WERI-Rb-1 (cell line): ENCODE measurements at regions not wholly inside any gene's neighbourhood (a gene's known extent, or its start where the extent isn't known, plus 50 kb on each side); places are given as distances from the start of the nearest gene placed in this dataset.

Experiments
- DNase-seq: peaks from one replicate; pipeline ENCODE4 v3.0.0-alpha.2; 2020
- H3K27ac ChIP-seq: fragments of 250-450 bp; sonication (Bioruptor Pico); 2 replicates; pipeline ENCODE4 v1.5.1; 2020; ENCODE audit warnings: mild to moderate bottlenecking, moderate library complexity
- H3K27me3 ChIP-seq: fragments of 250-450 bp; sonication (Bioruptor Pico); 2 replicates; pipeline ENCODE4 v1.5.1; 2021; ENCODE audit warnings: mild to moderate bottlenecking, low read depth, moderate library complexity; ENCODE audit not compliant: insufficient read depth, severe bottlenecking
- H3K36me3 ChIP-seq: fragments of 250-450 bp; sonication (Bioruptor Pico); 2 replicates; pipeline ENCODE4 v1.5.1; 2020; ENCODE audit warnings: mild to moderate bottlenecking, moderate library complexity
- H3K4me3 ChIP-seq: 2 replicates; pipeline ENCODE4 v1.5.1; 2011; ENCODE audit warnings: low read depth, mild to moderate bottlenecking, control low read depth, low read length
- H3K9me3 ChIP-seq: fragments of 250-450 bp; sonication (Bioruptor Pico); 2 replicates; pipeline ENCODE4 v1.5.1; 2021; ENCODE audit warnings: mild to moderate bottlenecking, moderate library complexity; ENCODE audit not compliant: severe bottlenecking
- TF ChIP-seq, protein P1 (sequence below): IDR thresholded peaks from 2 replicates; pipeline ENCODE4 v1.5.1; 2011; ENCODE audit warnings: low read depth, mild to moderate bottlenecking, control low read depth, inconsistent platforms, low read length

DNA sequence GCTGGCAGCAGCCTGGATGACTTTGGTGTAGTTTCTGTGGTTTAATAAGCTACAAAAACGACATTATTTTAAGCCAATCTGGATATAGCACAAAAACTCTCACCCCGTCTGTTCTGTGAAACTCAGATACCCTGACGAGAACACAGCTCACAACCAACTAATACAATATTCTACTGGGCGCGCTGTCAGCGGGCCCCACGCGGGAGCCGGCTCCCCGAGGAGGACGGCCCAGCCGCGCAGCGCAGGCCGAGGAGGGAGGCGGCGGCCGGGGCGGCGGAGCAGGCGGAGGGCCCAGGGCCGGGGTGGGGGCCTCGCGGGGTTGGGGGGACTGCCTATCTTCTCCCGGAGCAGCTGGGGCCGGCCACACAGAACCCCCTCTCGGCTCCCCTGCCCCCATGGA, 87.2 kb upstream of the POU3F1 start:
- no peaks in the 10 kb centered on the region for H3K27me3 ChIP-seq
- no peaks in the 10 kb centered on the region for H3K9me3 ChIP-seq
- DNase-seq: no peak
- no peaks in the 10 kb centered on the region for H3K36me3 ChIP-seq
- no peak overlapping the region for H3K4me3 ChIP-seq
- TF ChIP-seq, protein P1, sequence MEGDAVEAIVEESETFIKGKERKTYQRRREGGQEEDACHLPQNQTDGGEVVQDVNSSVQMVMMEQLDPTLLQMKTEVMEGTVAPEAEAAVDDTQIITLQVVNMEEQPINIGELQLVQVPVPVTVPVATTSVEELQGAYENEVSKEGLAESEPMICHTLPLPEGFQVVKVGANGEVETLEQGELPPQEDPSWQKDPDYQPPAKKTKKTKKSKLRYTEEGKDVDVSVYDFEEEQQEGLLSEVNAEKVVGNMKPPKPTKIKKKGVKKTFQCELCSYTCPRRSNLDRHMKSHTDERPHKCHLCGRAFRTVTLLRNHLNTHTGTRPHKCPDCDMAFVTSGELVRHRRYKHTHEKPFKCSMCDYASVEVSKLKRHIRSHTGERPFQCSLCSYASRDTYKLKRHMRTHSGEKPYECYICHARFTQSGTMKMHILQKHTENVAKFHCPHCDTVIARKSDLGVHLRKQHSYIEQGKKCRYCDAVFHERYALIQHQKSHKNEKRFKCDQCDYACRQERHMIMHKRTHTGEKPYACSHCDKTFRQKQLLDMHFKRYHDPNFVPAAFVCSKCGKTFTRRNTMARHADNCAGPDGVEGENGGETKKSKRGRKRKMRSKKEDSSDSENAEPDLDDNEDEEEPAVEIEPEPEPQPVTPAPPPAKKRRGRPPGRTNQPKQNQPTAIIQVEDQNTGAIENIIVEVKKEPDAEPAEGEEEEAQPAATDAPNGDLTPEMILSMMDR: no peak
- no peak overlapping the region for H3K27ac ChIP-seq

DNA sequence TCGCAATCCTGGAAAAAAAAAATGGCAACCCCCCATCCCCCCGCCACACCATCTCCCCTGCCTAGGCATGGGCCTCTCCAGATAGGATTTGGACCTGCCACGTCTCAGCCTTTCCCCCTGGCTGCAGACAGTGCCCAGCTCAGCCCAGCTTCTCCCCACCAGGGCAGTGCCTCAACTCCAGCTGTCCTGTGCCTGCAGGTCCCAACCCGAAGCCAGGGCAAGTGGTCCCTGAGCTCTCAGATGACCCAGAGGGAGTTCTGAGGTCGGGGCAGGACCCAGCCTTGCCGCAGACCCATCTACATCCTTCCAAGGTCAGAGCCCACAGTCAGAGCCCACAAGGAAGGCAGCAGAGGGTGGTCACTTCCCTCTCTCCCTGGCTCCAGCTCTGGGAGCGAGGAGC, 86.7 kb upstream of the POU3F1 start:
- TF ChIP-seq, protein P1: no peak
- H3K27ac ChIP-seq: no peak overlapping the region
- no peak overlapping the region for H3K4me3 ChIP-seq
- H3K9me3 ChIP-seq: no peaks in the 10 kb centered on the region
- no peaks in the 10 kb centered on the region for H3K27me3 ChIP-seq
- no peaks in the 10 kb centered on the region for H3K36me3 ChIP-seq
- no peak for DNase-seq

DNA sequence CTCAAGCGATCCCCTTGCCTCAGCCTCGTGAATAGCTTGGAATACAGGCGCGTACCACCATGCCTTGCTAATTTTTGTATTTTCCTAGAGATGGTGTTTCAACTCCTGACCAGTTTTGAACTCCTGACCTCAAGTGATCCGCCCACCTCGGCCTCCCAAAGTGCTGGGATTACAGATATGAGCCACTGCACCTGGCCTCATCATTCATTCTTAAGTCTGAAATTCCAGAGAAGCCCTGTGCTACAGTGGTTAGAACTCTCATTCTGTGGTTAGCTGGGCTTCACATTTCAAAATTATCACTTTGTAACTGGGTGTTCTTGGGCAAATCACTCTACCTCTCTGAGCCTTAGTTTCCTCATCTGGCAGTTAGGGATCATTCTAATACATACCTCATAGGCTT, 86.1 kb upstream of the POU3F1 start:
- TF ChIP-seq, protein P1: no peak
- H3K4me3 ChIP-seq: no peak overlapping the region
- no peak overlapping the region for H3K27ac ChIP-seq
- no peaks in the 10 kb centered on the region for H3K36me3 ChIP-seq
- no peaks in the 10 kb centered on the region for H3K9me3 ChIP-seq
- no peaks in the 10 kb centered on the region for H3K27me3 ChIP-seq
- no peak for DNase-seq

DNA sequence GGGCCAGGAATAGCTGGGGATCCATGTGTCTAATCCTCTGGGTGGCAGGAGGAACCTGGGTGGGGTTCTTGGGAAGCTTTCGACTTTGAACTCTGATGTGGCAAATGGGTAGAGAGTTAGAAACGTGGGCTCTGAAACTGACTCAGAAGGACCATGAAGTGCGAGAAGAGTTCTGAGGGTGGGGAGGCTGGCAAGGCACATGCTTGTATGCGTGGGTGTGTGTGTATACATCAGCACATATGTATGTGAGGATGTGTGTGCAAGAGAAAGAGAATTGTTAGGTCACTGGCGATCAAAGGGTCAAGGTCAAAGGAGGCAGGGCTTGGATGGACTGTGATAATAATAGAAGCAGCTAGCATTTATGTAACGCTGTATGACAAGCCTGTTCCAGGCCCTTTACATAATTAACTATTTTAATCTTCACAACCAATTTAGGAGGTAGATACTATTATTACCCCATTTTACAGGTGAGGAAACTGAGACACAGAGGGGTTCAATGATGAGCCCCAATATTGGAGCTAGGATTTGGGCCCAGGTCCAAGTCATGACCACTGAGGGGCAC, 84.5 kb upstream of the POU3F1 start:
- no peaks in the 10 kb centered on the region for H3K9me3 ChIP-seq
- no peak for DNase-seq
- H3K4me3 ChIP-seq: no peak overlapping the region
- H3K27me3 ChIP-seq: no peaks in the 10 kb centered on the region
- TF ChIP-seq, protein P1: no peak
- no peak overlapping the region for H3K27ac ChIP-seq
- no peaks in the 10 kb centered on the region for H3K36me3 ChIP-seq

DNA sequence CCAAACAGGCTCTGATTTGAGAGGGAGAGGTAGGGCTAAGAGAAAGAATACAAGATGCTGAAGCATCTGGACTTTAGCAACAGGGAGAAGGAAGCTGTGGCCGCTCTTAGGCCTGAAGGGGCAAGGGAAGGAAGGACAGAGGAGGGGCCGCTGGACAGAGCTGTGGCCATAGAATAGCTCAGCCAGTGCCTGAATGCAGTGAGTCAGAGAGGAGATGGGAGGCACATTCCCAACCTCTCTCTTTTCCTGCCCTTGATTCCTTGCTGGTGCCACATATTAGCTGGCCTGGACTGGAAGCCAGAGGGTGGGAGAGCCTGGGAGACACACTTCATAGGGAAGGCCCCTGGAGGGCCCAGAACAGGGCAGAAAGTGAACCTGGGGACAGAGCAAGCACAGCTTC, 83.4 kb upstream of the POU3F1 start:
- Histone ChIP-seq H3K36me3 (no peaks in the 10 kb centered on the region), H3K27me3 (no peaks in the 10 kb centered on the region), H3K4me3 (no peak overlapping the region), H3K27ac (no peak overlapping the region), H3K9me3 (no peaks in the 10 kb centered on the region)
- DNase-seq: no peak
- TF ChIP-seq, protein P1: no peak

DNA sequence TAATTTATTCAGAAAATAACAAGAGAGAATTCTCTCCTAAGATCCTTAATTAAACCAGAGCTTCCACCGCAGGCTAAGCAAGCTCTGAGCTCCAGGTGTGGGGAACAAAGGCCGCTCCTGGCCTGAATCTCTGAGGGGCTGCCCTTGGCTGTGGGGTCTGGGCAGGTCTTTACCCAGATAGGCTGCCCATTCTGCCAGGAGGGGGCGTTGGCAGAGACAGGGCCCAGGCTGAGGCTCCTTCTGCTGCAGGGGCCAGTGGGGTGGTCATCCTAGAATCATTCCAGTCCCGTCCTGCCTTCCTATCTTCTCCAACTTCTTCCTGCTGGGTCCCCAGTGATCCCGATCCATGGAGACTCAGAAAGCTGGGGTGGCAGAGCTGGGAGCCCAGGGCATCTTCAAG, 82.9 kb upstream of the POU3F1 start:
- TF ChIP-seq, protein P1: peak; percentile 24; the same call in 1 of the 2 replicates
- no peak for DNase-seq

More for the DNA sequence above, 82.9 kb upstream of the POU3F1 start:
- H3K36me3 ChIP-seq: no peaks in the 10 kb centered on the region
- no peaks in the 10 kb centered on the region for H3K27me3 ChIP-seq
- no peak overlapping the region for H3K27ac ChIP-seq
- H3K9me3 ChIP-seq: no peaks in the 10 kb centered on the region
- no peak overlapping the region for H3K4me3 ChIP-seq
